ENCODE measurements at regions not wholly inside any gene's neighbourhood (a gene's known extent, or its start where the extent isn't known, plus 50 kb on each side); places are given as distances from the start of the nearest gene placed in this dataset.

- no peak for TF ChIP-seq ZNF687 (CRISPR knock-in tag; IDR thresholded peaks at IDR 0.05)
- no peak for TF ChIP-seq ZBTB26 (CRISPR knock-in tag; IDR thresholded peaks at IDR 0.05; ENCODE audit: borderline replicate concordance)
- TF ChIP-seq ZNF615 (CRISPR knock-in tag; IDR thresholded peaks at IDR 0.05; ENCODE audit: borderline replicate concordance) = no peak
- no peak for TF ChIP-seq CTCF (CRISPR knock-in tag; IDR thresholded peaks at IDR 0.05)
- TF ChIP-seq ZNF800 (CRISPR knock-in tag; IDR thresholded peaks at IDR 0.05) = no peak
- TF ChIP-seq ARID2 (CRISPR knock-in tag; IDR thresholded peaks at IDR 0.05; ENCODE audit: borderline replicate concordance) = no peak
- no peak for TF ChIP-seq POLR2AphosphoS5 (IDR thresholded peaks at IDR 0.05; ENCODE audit: low read depth, low read length)
- no peak for TF ChIP-seq FOSL2 (CRISPR knock-in tag; IDR thresholded peaks at IDR 0.05)
- TF ChIP-seq ZBTB1 (CRISPR knock-in tag; IDR thresholded peaks at IDR 0.05; ENCODE audit: borderline replicate concordance) = no peak
- TF ChIP-seq FOSL1 (CRISPR knock-in tag; IDR thresholded peaks at IDR 0.05; ENCODE audit: borderline replicate concordance) = no peak
- TF ChIP-seq HIC2 (CRISPR knock-in tag; IDR thresholded peaks at IDR 0.05; ENCODE audit: low read depth) = no peak
- TF ChIP-seq DNMT1 (CRISPR knock-in tag; IDR thresholded peaks at IDR 0.05) = no peak
- TF ChIP-seq YY1 (IDR thresholded peaks at IDR 0.05; ENCODE audit: insufficient read depth, insufficient replicate concordance, low read depth, low read length) = no peak
- TF ChIP-seq NFE2L1 (CRISPR knock-in tag; IDR thresholded peaks at IDR 0.05; ENCODE audit: borderline replicate concordance) = no peak
These were observed 148.9 kb downstream of the SUDS3 start for GRCh38 chr12:118525216-118525615.
